ENCODE measurements at regions not wholly inside any gene's neighbourhood (a gene's known extent, or its start where the extent isn't known, plus 50 kb on each side); places are given as distances from the start of the nearest gene placed in this dataset.

GRCh38 chr1:208298593-208299269, 54.5 kb upstream of the PLXNA2 start:
- peak in 3 of 14 donors; percentile 2 to 87 (median 18) for DNase-seq

GRCh38 chr1:208300084-208300770, 56.0 kb upstream of the PLXNA2 start:
- no peak for DNase-seq

GRCh38 chr1:208302699-208303238, 58.6 kb upstream of the PLXNA2 start:
- no peak for DNase-seq

GRCh38 chr1:208303743-208304712, 59.8 kb upstream of the PLXNA2 start:
- no peak for DNase-seq

- DNase-seq, result no peak
These were observed 64.0 kb upstream of the PLXNA2 start for GRCh38 chr1:208308221-208308620.

- DNase-seq, result no peak
These were observed 65.6 kb upstream of the PLXNA2 start for GRCh38 chr1:208309771-208310170.

GRCh38 chr1:208312706-208313105, 68.5 kb upstream of the PLXNA2 start:
- no peak for DNase-seq

- no peak for DNase-seq
These were observed 70.2 kb upstream of the PLXNA2 start for GRCh38 chr1:208314431-208314830.

- DNase-seq, result no peak
These were observed 74.1 kb upstream of the PLXNA2 start for GRCh38 chr1:208318150-208318734.

- DNase-seq, result no peak
These were observed 79.8 kb upstream of the PLXNA2 start for GRCh38 chr1:208324005-208324404.

GRCh38 chr1:208326033-208326432, 81.8 kb upstream of the PLXNA2 start:
- no peak for DNase-seq

- no peak for DNase-seq
These were observed 85.1 kb upstream of the PLXNA2 start for GRCh38 chr1:208329300-208329699.

- no peak for DNase-seq
These were observed 88.0 kb upstream of the PLXNA2 start for GRCh38 chr1:208332036-208332773.

- no peak for DNase-seq
These were observed 88.6 kb upstream of the PLXNA2 start for GRCh38 chr1:208332774-208333126.

- DNase-seq, result no peak
These were observed 89.5 kb upstream of the PLXNA2 start for GRCh38 chr1:208333676-208334075.

GRCh38 chr1:208335371-208336136, 91.4 kb upstream of the PLXNA2 start:
- no peak for DNase-seq

GRCh38 chr1:208336137-208336518, 91.9 kb upstream of the PLXNA2 start:
- no peak for DNase-seq

- no peak for DNase-seq
These were observed 95.7 kb upstream of the PLXNA2 start for GRCh38 chr1:208339911-208340310.

GRCh38 chr1:208343226-208343625, 99.0 kb upstream of the PLXNA2 start:
- no peak for DNase-seq

GRCh38 chr1:208344202-208344857, 100.1 kb upstream of the PLXNA2 start:
- DNase-seq, result no peak
